H1 (cell line): ENCODE measurements at regions not wholly inside any gene's neighbourhood (a gene's known extent, or its start where the extent isn't known, plus 50 kb on each side); places are given as distances from the start of the nearest gene placed in this dataset.

Experiments used
- CTBP2 ChIP-seq: IDR thresholded peaks from 2 replicates; pipeline ENCODE4 v1.7.0; 2011; ENCODE audit warnings: borderline replicate concordance, mild to moderate bottlenecking, moderate library complexity, mixed read lengths, low read length; ENCODE audit not compliant: insufficient read depth, insufficient read length
- GTF2F1 ChIP-seq: IDR thresholded peaks from 2 replicates; pipeline ENCODE4 v1.6.1; 2012; ENCODE audit warnings: low read depth, low read length, improper control_type of control experiment, borderline replicate concordance
- KDM5A ChIP-seq: fragments of 200-600 bp; IDR thresholded peaks from 2 replicates; pipeline ENCODE4 v1.7.1; 2012; ENCODE audit warnings: mild to moderate bottlenecking, low read length, inconsistent platforms, mixed read lengths

DNA sequence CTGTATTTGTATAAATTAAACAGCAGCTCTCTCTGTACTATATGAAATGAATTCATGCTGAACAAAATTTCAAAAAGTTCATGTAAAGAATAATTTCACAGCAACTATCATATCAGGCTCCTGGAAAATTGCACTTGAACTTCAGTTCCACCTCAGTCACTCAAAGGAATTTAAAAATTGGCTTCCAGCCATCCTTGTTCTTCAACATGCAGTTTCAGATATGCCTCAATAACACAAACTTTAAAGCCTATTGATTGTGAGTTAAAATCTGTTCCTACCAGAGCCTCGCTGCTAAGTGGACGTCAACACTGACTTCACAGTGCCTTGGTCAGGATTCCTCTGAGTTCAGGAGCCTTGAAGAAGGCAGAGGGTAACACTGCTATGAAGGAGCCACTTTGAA is 418.7 kb upstream of the WWC1 start (continued):
- TF ChIP-seq CTBP2 = no peak
- no peak for TF ChIP-seq KDM5A
- TF ChIP-seq GTF2F1 = no peak
